ENCODE measurements at regions not wholly inside any gene's neighbourhood (a gene's known extent, or its start where the extent isn't known, plus 50 kb on each side); places are given as distances from the start of the nearest gene placed in this dataset.
"Not testable (repeated sequence)": the region's sequence is repeated elsewhere in the genome, so short reads cannot be mapped to it uniquely, and the experiment has no call there.

GRCh38 chr2:87461671-87462070, 286.2 kb upstream of the PLGLB2 start:
- peaks cover 68% of the 10 kb centered on the region for H3K79me2 ChIP-seq (ENCODE audit: control insufficient read depth, insufficient read depth, low read length)
- H3K4me1 ChIP-seq (ENCODE audit: control insufficient read depth, extremely low read depth, insufficient read depth, low read length); H3K9me3 ChIP-seq (ENCODE audit: control insufficient read depth, low read depth, low read length); dilution Hi-C loops (cut with MboI; ENCODE audit: extremely low pct_ligation_motif_present, low sequenced_read_pairs); H3K27ac ChIP-seq (ENCODE audit: control insufficient read depth, insufficient read depth, low read length); H3K27me3 ChIP-seq (ENCODE audit: control insufficient read depth, extremely low read depth, insufficient read depth, low read length); H3K4me3 ChIP-seq (ENCODE audit: control insufficient read depth in 2 of 3, extremely low read depth in 1 of 3, insufficient read depth in 2 of 3, low read depth in 1 of 3, low read length in 3 of 3); FAIRE-seq; DNase-seq (ENCODE audit: low read depth, low spot score); H4K20me1 ChIP-seq (ENCODE audit: control insufficient read depth, extremely low read depth, insufficient read depth, low read length); H3K9ac ChIP-seq (ENCODE audit: control insufficient read depth, extremely low read depth, insufficient read depth, low read length); H3K9me1 ChIP-seq (ENCODE audit: control insufficient read depth, extremely low read depth, insufficient read depth, low read length); H3K4me2 ChIP-seq (ENCODE audit: control insufficient read depth, extremely low read depth, insufficient read depth, low read depth, low read length); H2AFZ ChIP-seq (ENCODE audit: control insufficient read depth, low read length); H3K36me3 ChIP-seq (ENCODE audit: control insufficient read depth in 2 of 2, extremely low read depth in 1 of 2, insufficient read depth in 2 of 2, low read length in 2 of 2): not testable (repeated sequence)

GRCh38 chr2:87464219-87464618, 283.7 kb upstream of the PLGLB2 start:
- H4K20me1 ChIP-seq (ENCODE audit: control insufficient read depth, extremely low read depth, insufficient read depth, low read length); FAIRE-seq; H3K9me3 ChIP-seq (ENCODE audit: control insufficient read depth, low read depth, low read length); H3K4me3 ChIP-seq (ENCODE audit: control insufficient read depth in 2 of 3, extremely low read depth in 1 of 3, insufficient read depth in 2 of 3, low read depth in 1 of 3, low read length in 3 of 3); H3K4me2 ChIP-seq (ENCODE audit: control insufficient read depth, extremely low read depth, insufficient read depth, low read depth, low read length); H3K36me3 ChIP-seq (ENCODE audit: control insufficient read depth in 2 of 2, extremely low read depth in 1 of 2, insufficient read depth in 2 of 2, low read length in 2 of 2); H3K9ac ChIP-seq (ENCODE audit: control insufficient read depth, extremely low read depth, insufficient read depth, low read length); H3K27ac ChIP-seq (ENCODE audit: control insufficient read depth, insufficient read depth, low read length); H3K9me1 ChIP-seq (ENCODE audit: control insufficient read depth, extremely low read depth, insufficient read depth, low read length); DNase-seq (ENCODE audit: low read depth, low spot score); H3K4me1 ChIP-seq (ENCODE audit: control insufficient read depth, extremely low read depth, insufficient read depth, low read length); H3K27me3 ChIP-seq (ENCODE audit: control insufficient read depth, extremely low read depth, insufficient read depth, low read length); H2AFZ ChIP-seq (ENCODE audit: control insufficient read depth, low read length); dilution Hi-C loops (cut with MboI; ENCODE audit: extremely low pct_ligation_motif_present, low sequenced_read_pairs): not testable (repeated sequence)
- H3K79me2 ChIP-seq (ENCODE audit: control insufficient read depth, insufficient read depth, low read length) = peaks cover 74% of the 10 kb centered on the region

GRCh38 chr2:87465730-87466129, 282.2 kb upstream of the PLGLB2 start:
- H3K9me1 ChIP-seq (ENCODE audit: control insufficient read depth, extremely low read depth, insufficient read depth, low read length); dilution Hi-C loops (cut with MboI; ENCODE audit: extremely low pct_ligation_motif_present, low sequenced_read_pairs); H3K9me3 ChIP-seq (ENCODE audit: control insufficient read depth, low read depth, low read length): not testable (repeated sequence)

GRCh38 chr2:87466591-87467120, 281.2 kb upstream of the PLGLB2 start:
- peaks cover 76% of the 10 kb centered on the region for H3K79me2 ChIP-seq (ENCODE audit: control insufficient read depth, insufficient read depth, low read length)
- H3K4me2 ChIP-seq (ENCODE audit: control insufficient read depth, extremely low read depth, insufficient read depth, low read depth, low read length); dilution Hi-C loops (cut with MboI; ENCODE audit: extremely low pct_ligation_motif_present, low sequenced_read_pairs); H4K20me1 ChIP-seq (ENCODE audit: control insufficient read depth, extremely low read depth, insufficient read depth, low read length); H3K9me1 ChIP-seq (ENCODE audit: control insufficient read depth, extremely low read depth, insufficient read depth, low read length); H3K9ac ChIP-seq (ENCODE audit: control insufficient read depth, extremely low read depth, insufficient read depth, low read length); H3K9me3 ChIP-seq (ENCODE audit: control insufficient read depth, low read depth, low read length); DNase-seq (ENCODE audit: low read depth, low spot score); H3K36me3 ChIP-seq (ENCODE audit: control insufficient read depth in 2 of 2, extremely low read depth in 1 of 2, insufficient read depth in 2 of 2, low read length in 2 of 2); H3K4me1 ChIP-seq (ENCODE audit: control insufficient read depth, extremely low read depth, insufficient read depth, low read length); H3K27me3 ChIP-seq (ENCODE audit: control insufficient read depth, extremely low read depth, insufficient read depth, low read length); H3K27ac ChIP-seq (ENCODE audit: control insufficient read depth, insufficient read depth, low read length); H2AFZ ChIP-seq (ENCODE audit: control insufficient read depth, low read length); H3K4me3 ChIP-seq (ENCODE audit: control insufficient read depth in 2 of 3, extremely low read depth in 1 of 3, insufficient read depth in 2 of 3, low read depth in 1 of 3, low read length in 3 of 3): not testable (repeated sequence)
- FAIRE-seq = peak; percentile 76

More at GRCh38 chr2:87465730-87466129, 282.2 kb upstream of the PLGLB2 start:
- not testable (repeated sequence) for H3K27me3 ChIP-seq (ENCODE audit: control insufficient read depth, extremely low read depth, insufficient read depth, low read length); H3K36me3 ChIP-seq (ENCODE audit: control insufficient read depth in 2 of 2, extremely low read depth in 1 of 2, insufficient read depth in 2 of 2, low read length in 2 of 2); DNase-seq (ENCODE audit: low read depth, low spot score); H3K4me1 ChIP-seq (ENCODE audit: control insufficient read depth, extremely low read depth, insufficient read depth, low read length); FAIRE-seq; H4K20me1 ChIP-seq (ENCODE audit: control insufficient read depth, extremely low read depth, insufficient read depth, low read length); H3K4me3 ChIP-seq (ENCODE audit: control insufficient read depth in 2 of 3, extremely low read depth in 1 of 3, insufficient read depth in 2 of 3, low read depth in 1 of 3, low read length in 3 of 3); H3K27ac ChIP-seq (ENCODE audit: control insufficient read depth, insufficient read depth, low read length); H3K9ac ChIP-seq (ENCODE audit: control insufficient read depth, extremely low read depth, insufficient read depth, low read length); H3K4me2 ChIP-seq (ENCODE audit: control insufficient read depth, extremely low read depth, insufficient read depth, low read depth, low read length); H2AFZ ChIP-seq (ENCODE audit: control insufficient read depth, low read length)
- H3K79me2 ChIP-seq (ENCODE audit: control insufficient read depth, insufficient read depth, low read length) = peaks cover 75% of the 10 kb centered on the region

GRCh38 chr2:87468429-87468981, 279.4 kb upstream of the PLGLB2 start:
- dilution Hi-C loops (cut with MboI; ENCODE audit: extremely low pct_ligation_motif_present, low sequenced_read_pairs); H3K4me2 ChIP-seq (ENCODE audit: control insufficient read depth, extremely low read depth, insufficient read depth, low read depth, low read length); DNase-seq (ENCODE audit: low read depth, low spot score); H4K20me1 ChIP-seq (ENCODE audit: control insufficient read depth, extremely low read depth, insufficient read depth, low read length); H3K27ac ChIP-seq (ENCODE audit: control insufficient read depth, insufficient read depth, low read length); FAIRE-seq; H3K27me3 ChIP-seq (ENCODE audit: control insufficient read depth, extremely low read depth, insufficient read depth, low read length); H3K9ac ChIP-seq (ENCODE audit: control insufficient read depth, extremely low read depth, insufficient read depth, low read length); H3K4me3 ChIP-seq (ENCODE audit: control insufficient read depth in 2 of 3, extremely low read depth in 1 of 3, insufficient read depth in 2 of 3, low read depth in 1 of 3, low read length in 3 of 3); H2AFZ ChIP-seq (ENCODE audit: control insufficient read depth, low read length); H3K36me3 ChIP-seq (ENCODE audit: control insufficient read depth in 2 of 2, extremely low read depth in 1 of 2, insufficient read depth in 2 of 2, low read length in 2 of 2); H3K9me1 ChIP-seq (ENCODE audit: control insufficient read depth, extremely low read depth, insufficient read depth, low read length); H3K4me1 ChIP-seq (ENCODE audit: control insufficient read depth, extremely low read depth, insufficient read depth, low read length); H3K9me3 ChIP-seq (ENCODE audit: control insufficient read depth, low read depth, low read length): not testable (repeated sequence)
- peaks cover 71% of the 10 kb centered on the region for H3K79me2 ChIP-seq (ENCODE audit: control insufficient read depth, insufficient read depth, low read length)
